ENCODE measurements at regions not wholly inside any gene's neighbourhood (a gene's known extent, or its start where the extent isn't known, plus 50 kb on each side); places are given as distances from the start of the nearest gene placed in this dataset.

DNA sequence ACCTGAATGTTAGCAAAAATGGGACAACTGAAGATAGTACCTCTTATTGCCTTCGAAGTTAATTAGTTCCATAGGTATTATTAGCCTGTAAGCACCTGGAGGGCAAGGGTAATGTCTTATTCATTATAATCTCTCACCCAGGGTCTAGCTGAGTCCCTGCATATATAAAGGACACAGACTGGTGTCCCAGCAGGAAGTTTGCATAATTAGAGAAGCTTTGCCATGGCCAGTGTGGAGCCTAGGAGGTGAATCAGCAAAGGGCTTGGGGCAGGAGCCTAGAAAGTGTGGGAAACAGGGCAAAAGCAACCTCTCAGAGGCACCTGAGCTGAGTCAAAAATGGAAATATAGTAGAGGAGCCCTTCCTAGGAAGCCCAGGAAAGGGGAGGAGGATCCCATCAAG is 120.4 kb downstream of the NEDD1 start:
- no peak overlapping the region for H2AFZ ChIP-seq (ENCODE audit: low read depth, low read length, poor library complexity, severe bottlenecking)
- H3K36me3 ChIP-seq (ENCODE audit: control insufficient read depth in 1 of 2, insufficient read depth in 2 of 2, low read length in 2 of 2): no peaks in the 10 kb centered on the region
- H3K4me2 ChIP-seq (ENCODE audit: low read length): no peak overlapping the region
- RAD21 ChIA-PET (ENCODE audit: low non-redundant PET in 1 of 2, low total read pairs in 2 of 2, uncharacterized antibody in 2 of 2, unreplicated experiment in 2 of 2): no interaction called here
- CTCF ChIA-PET: no interaction called here
- BruUV-seq (replicated peaks): no TSS peak
- no peaks in the 10 kb centered on the region for H3K4me1 ChIP-seq (ENCODE audit: control insufficient read depth in 1 of 2, insufficient read depth in 2 of 2, low read length in 2 of 2)
- no peak overlapping the region for H3K4me3 ChIP-seq (replicated peaks in 1 of 2; ENCODE audit: low read depth in 1 of 2, low read length in 2 of 2)
- no peaks in the 10 kb centered on the region for H3K79me2 ChIP-seq (ENCODE audit: insufficient read depth, low read length)
- POLR2A ChIA-PET: no interaction called here
- H3K9ac ChIP-seq (ENCODE audit: low read length): no peak overlapping the region
- DNase-seq (ENCODE audit: low read depth, low spot score): no peak
- ATAC-seq: no peak
- TF ChIP-seq EGR1 (IDR thresholded peaks at IDR 0.05; ENCODE audit: low read depth) (no peak), ZNF274 (IDR thresholded peaks at IDR 0.05; ENCODE audit: low read depth, low read length) (no peak), CBX3 (IDR thresholded peaks at IDR 0.05; ENCODE audit: low read depth) (no peak), ZFX (IDR thresholded peaks at IDR 0.05) (no peak), SP1 (IDR thresholded peaks at IDR 0.05; ENCODE audit: low read depth) (no peak), REST (IDR thresholded peaks at IDR 0.05; ENCODE audit: low read depth) (no peak), JUND (IDR thresholded peaks at IDR 0.05) (no peak)
- TF ChIP-seq, protein P1, sequence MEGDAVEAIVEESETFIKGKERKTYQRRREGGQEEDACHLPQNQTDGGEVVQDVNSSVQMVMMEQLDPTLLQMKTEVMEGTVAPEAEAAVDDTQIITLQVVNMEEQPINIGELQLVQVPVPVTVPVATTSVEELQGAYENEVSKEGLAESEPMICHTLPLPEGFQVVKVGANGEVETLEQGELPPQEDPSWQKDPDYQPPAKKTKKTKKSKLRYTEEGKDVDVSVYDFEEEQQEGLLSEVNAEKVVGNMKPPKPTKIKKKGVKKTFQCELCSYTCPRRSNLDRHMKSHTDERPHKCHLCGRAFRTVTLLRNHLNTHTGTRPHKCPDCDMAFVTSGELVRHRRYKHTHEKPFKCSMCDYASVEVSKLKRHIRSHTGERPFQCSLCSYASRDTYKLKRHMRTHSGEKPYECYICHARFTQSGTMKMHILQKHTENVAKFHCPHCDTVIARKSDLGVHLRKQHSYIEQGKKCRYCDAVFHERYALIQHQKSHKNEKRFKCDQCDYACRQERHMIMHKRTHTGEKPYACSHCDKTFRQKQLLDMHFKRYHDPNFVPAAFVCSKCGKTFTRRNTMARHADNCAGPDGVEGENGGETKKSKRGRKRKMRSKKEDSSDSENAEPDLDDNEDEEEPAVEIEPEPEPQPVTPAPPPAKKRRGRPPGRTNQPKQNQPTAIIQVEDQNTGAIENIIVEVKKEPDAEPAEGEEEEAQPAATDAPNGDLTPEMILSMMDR (IDR thresholded peaks at IDR 0.05 in 2 of 3, conservative IDR thresholded peaks at IDR 0.05 in 1 of 3; ENCODE audit: borderline replicate concordance in 1 of 3, insufficient read depth in 1 of 3, low read depth in 2 of 3, low read length in 2 of 3): no peak
- TF ChIP-seq, protein P2, sequence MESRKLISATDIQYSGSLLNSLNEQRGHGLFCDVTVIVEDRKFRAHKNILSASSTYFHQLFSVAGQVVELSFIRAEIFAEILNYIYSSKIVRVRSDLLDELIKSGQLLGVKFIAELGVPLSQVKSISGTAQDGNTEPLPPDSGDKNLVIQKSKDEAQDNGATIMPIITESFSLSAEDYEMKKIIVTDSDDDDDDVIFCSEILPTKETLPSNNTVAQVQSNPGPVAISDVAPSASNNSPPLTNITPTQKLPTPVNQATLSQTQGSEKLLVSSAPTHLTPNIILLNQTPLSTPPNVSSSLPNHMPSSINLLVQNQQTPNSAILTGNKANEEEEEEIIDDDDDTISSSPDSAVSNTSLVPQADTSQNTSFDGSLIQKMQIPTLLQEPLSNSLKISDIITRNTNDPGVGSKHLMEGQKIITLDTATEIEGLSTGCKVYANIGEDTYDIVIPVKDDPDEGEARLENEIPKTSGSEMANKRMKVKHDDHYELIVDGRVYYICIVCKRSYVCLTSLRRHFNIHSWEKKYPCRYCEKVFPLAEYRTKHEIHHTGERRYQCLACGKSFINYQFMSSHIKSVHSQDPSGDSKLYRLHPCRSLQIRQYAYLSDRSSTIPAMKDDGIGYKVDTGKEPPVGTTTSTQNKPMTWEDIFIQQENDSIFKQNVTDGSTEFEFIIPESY (IDR thresholded peaks at IDR 0.05; ENCODE audit: extremely low read depth, insufficient replicate concordance, low read length): no peak
- no peaks in the 10 kb centered on the region for H4K20me1 ChIP-seq (ENCODE audit: insufficient read depth)
- H3K9me3 ChIP-seq (ENCODE audit: control insufficient read depth in 1 of 2, insufficient read depth in 1 of 2, low read depth in 1 of 2, low read length in 2 of 2): no peaks in the 10 kb centered on the region
- intact Hi-C loops (cut with micrococcal nuclease): no loop called here
- H3K27me3 ChIP-seq (ENCODE audit: insufficient read depth, low read length): peaks cover 64% of the 10 kb centered on the region
- no peak overlapping the region for H3K27ac ChIP-seq (ENCODE audit: low read depth, low read length)
- H3K9me2 ChIP-seq (ENCODE audit: insufficient read depth): no peaks in the 10 kb centered on the region

All from HCT116 (cell line).